GM23338 (cell line): ENCODE measurements at regions not wholly inside any gene's neighbourhood (a gene's known extent, or its start where the extent isn't known, plus 50 kb on each side); places are given as distances from the start of the nearest gene placed in this dataset.
"Not testable (repeated sequence)": the region's sequence is repeated elsewhere in the genome, so short reads cannot be mapped to it uniquely, and the experiment has no call there.

Experiments
- POLR2AphosphoS5 ChIP-seq: IDR thresholded peaks from 2 replicates; pipeline ENCODE4 v1.6.1; 2016; ENCODE audit warnings: antibody characterized with exemption, low read depth
- TF ChIP-seq, protein P1 (sequence below), 2 experiments: fragments of 200-600 bp in 1 of 2; sonication (generic) in 1 of 2; conservative IDR thresholded peaks; 2 replicates each; pipeline versions ENCODE4 v1.5.1 to v1.6.1; 2016 to 2017; ENCODE audit warnings: antibody characterized with exemption in 2 of 2, low read depth in 2 of 2, mild to moderate bottlenecking in 2 of 2, moderate library complexity in 1 of 2

DNA sequence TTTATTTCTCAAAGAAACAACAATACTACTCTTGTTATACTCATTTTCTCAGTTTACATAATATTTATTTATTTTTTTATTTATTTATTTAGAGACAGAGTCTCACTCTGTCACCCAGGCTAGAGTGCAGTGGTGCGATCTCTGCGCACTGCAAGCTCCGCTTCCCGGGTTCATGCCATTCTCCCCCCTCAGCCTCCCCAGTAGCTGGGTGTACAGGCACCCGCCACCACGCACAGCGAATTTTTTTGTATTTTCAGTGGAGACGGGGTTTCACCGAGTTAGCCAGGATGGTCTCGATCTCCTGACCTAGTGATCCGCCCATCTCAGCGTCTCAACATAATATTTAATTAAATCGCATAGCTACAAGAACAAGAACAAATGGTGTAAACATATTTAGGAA, 2932.3 kb upstream of the OR11H1 start:
- TF ChIP-seq, protein P1, sequence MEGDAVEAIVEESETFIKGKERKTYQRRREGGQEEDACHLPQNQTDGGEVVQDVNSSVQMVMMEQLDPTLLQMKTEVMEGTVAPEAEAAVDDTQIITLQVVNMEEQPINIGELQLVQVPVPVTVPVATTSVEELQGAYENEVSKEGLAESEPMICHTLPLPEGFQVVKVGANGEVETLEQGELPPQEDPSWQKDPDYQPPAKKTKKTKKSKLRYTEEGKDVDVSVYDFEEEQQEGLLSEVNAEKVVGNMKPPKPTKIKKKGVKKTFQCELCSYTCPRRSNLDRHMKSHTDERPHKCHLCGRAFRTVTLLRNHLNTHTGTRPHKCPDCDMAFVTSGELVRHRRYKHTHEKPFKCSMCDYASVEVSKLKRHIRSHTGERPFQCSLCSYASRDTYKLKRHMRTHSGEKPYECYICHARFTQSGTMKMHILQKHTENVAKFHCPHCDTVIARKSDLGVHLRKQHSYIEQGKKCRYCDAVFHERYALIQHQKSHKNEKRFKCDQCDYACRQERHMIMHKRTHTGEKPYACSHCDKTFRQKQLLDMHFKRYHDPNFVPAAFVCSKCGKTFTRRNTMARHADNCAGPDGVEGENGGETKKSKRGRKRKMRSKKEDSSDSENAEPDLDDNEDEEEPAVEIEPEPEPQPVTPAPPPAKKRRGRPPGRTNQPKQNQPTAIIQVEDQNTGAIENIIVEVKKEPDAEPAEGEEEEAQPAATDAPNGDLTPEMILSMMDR (conservative IDR thresholded peaks at IDR 0.05; ENCODE audit: low read depth in 2 of 2) = not testable (repeated sequence)
- not testable (repeated sequence) for TF ChIP-seq POLR2AphosphoS5
